Activated CD4-positive, alpha-beta T cell treated with anti-CD3 and anti-CD28 coated beads for 24 hours (primary cell): ENCODE measurements at regions not wholly inside any gene's neighbourhood (a gene's known extent, or its start where the extent isn't known, plus 50 kb on each side); places are given as distances from the start of the nearest gene placed in this dataset.
"Not testable (repeated sequence)": the region's sequence is repeated elsewhere in the genome, so short reads cannot be mapped to it uniquely, and the experiment has no call there.

Experiments
- DNase-seq, 2 donors: peaks; one replicate each; pipeline ENCODE4 v3.0.0-alpha.2; 2020; ENCODE audit warnings: low read depth in 2 of 2

DNA sequence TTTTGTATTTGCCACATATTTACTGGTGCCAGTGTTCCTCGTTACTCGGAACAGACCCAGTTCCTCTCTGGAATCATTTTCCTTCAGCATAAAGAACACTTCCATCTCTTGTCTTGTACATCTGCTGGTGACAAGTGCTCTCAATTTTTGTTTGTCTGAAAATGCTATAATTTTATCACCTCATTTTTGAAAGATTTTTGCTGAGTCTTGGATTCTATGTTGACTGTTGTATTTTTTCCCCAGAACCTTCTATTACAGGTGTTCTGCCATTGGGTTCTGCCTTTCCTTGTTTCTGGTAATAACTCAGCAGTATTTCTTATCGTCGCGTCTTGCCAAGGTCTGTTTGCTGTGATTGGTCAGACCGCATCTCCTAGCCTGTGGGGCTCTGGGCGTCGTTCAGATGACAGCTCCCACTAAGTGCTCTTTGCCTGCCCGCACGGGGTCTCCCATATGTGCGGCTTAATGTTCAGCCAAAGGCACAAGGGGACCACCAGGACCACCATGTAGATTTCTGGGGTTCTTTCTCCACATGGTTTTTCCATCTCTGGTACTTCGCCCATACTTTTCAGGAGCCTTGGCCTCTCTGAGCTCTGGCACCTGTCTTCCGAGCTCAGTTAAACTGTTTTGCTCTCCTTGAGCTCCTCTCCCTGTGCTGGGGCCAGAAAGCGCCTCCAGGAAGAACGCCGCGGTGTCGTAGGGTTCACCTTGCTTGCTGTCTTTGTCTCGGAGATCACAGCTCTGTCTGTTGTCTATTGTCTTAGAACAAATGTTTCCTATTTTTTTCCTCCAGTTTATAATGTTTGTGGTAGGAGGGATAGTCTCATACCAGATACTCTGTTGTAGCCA, 80.0 kb downstream of the METRNL start:
- no peak for DNase-seq

- no peak for DNase-seq
These were observed 81.3 kb downstream of the METRNL start for GRCh38 chr17:83160443-83161297.

GRCh38 chr17:83161298-83162034, 82.1 kb downstream of the METRNL start:
- no peak for DNase-seq

DNA sequence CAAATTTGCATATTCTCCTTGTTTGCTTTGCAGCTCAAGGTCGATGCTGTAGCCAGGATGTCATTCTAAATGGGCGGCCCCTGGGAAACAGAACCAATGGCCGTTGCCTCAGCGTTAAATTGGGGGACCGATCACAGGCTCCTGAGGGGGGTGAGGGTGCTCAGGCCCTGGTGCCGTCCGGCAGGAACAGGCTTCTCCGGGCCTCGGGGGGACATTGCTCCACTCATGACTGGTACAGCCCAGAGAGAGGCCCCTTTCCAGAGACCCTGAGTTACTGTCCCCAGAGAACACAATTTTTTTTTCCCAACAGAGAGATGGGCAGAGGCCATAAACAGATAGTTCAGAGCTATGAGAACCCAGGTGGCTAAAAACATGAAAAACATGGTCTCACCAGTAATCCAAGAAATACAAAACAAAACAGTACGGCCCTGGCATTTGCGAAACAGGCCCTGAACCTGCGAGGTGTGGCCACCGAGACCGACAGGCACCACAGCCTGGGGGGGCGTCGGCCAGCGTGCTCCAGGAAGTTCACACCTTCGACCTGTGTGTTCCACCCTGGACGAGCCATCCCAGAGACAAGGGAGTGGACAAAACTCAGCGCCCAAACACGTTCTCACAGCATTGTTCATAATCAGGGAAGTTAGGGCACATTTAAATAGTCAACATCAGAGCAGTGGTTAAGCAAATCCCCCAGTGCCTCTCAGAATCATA, 82.8 kb downstream of the METRNL start:
- DNase-seq, result no peak

DNA sequence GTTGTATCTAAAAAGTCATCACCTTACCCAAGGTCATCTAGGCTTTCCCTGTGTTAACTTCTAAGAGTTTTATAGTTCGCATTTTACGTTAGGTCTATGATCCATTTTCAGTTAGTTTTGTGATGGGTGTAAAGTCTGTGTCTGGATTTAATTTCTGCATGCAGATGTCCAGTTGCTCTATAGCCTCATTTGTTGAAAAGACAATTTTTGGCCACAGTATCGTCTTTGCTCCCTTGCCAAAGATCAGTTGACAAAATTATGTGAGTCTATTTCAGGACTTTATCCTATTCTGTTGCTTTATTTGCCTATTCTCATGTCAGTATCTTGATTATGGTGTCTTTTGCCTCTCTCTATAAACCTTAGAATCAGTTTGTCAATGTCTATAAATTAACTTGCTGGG, 85.1 kb downstream of the METRNL start:
- no peak for DNase-seq

DNA sequence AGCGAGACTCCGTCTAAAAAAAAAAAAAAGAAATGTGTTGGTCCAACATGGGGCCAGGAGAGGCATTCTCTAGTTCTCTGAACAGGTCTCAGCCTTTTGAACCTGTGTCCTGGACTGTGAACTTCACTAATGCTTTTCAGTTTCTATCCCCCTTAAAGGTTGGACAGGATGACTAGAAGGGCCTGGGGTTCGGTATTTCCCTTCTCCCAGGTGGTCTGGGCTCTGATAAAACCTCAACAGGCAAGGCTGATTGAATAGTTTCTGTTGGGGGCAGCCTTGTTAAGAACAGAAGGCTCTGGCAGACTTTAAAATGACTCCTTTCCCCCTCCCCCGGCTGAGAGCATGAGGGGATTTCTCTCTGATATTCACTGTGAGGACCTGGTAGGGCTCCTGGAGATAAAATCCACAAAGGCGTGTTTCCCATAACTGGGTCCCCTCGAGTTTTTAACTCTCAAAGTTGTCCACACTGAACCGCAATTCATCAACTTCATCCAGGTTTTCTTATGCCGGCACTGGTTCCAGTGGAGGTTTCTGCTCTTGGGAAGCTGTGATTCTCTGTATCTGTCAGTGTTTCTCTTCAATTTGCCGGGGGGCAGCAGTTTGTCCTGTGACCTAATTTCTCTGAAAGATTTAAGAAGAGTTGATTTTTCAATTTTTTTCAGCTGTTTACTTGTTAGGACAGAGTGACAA, 91.3 kb downstream of the METRNL start:
- no peak for DNase-seq

- no peak for DNase-seq
These were observed 92.3 kb downstream of the METRNL start for GRCh38 chr17:83171661-83172060.

- not testable (repeated sequence) for DNase-seq
These were observed 92.7 kb downstream of the METRNL start for GRCh38 chr17:83172099-83172498.

DNA sequence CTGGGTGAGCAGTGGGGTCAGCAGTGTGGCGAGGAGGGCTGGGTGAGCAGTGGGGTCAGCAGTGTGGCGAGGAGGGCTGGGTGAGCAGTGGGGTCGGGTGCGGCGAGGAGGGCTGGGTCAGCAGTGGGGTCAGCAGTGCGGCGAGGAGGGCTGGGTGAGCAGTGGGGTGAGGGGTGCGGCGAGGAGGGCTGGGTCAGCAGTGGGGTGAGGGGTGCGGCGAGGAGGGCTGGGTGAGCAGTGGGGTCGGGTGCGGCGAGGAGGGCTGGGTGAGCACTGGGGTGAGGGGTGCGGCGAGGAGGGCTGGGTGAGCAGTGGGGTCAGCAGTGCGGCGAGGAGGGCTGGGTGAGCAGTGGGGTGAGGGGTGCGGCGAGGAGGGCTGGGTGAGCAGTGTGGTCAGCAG, 93.2 kb downstream of the METRNL start:
- not testable (repeated sequence) for DNase-seq

DNA sequence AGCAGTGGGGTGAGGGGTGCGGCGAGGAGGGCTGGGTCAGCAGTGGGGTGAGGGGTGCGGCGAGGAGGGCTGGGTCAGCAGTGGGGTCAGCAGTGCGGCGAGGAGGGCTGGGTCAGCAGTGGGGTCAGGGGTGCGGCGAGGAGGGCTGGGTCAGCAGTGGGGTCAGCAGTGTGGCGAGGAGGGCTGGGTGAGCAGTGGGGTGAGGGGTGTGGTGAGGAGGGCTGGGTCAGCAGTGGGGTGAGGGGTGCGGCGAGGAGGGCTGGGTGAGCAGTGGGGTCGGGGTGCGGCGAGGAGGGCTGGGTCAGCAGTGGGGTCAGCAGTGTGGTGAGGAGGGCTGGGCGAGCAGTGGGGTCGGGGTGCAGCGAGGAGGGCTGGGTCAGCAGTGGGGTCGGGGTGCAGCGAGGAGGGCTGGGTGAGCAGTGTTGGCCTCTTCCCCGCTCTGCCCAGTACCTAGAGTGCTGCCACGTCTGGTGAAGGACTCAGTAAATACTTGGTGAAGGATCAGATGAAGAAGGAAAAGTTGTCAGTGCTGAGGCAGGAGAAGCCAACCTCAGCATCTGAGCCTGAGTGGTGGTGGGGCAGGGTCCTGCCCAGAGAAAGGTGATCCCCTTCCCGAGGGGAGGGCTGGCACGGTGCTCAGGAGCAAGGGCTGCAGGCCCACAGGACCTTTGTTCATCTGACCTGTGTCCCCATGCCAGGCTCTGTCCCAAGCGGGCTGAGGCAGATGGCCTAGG, 93.9 kb downstream of the METRNL start:
- not testable (repeated sequence) for DNase-seq

GRCh38 chr17:83173914-83174361, 94.5 kb downstream of the METRNL start:
- no peak for DNase-seq

DNA sequence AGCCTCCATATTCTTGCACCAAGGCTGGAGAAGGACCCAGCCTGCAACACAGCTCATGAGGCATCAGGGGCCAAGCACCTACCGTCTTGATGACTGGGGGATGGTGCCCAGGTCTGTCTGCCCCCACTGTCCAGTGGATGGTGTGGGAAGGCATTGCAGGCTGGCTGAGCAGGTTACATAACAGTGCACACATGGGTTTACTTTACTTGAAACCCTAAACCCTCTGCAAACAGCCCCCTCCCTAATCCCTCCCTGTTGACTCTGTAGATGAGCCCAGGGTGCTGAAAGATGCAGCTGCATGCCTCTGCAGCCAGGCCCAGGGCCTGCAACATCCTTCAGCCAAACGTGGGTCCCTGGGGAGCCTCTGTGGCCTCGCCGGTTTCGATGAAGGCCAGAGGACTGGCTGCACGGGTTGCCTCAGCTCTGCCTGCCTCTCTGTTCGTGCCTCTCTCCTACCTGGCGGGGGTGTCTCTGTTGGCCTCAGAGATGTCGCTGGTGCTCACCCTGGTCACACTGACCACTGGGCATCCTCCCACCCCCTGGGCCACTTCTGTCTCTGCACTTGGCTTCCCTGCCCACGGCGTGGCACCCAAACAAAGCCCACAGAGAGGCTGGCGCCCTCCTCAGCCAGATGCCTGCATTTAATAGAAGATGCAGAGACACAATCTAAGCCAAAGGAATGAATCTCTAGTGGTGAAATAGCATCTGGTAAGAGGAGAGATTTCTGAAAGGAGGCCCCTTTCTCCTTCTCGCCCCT, 95.1 kb downstream of the METRNL start:
- no peak for DNase-seq

- DNase-seq, result no peak
These were observed 95.9 kb downstream of the METRNL start for GRCh38 chr17:83175119-83175821.

DNA sequence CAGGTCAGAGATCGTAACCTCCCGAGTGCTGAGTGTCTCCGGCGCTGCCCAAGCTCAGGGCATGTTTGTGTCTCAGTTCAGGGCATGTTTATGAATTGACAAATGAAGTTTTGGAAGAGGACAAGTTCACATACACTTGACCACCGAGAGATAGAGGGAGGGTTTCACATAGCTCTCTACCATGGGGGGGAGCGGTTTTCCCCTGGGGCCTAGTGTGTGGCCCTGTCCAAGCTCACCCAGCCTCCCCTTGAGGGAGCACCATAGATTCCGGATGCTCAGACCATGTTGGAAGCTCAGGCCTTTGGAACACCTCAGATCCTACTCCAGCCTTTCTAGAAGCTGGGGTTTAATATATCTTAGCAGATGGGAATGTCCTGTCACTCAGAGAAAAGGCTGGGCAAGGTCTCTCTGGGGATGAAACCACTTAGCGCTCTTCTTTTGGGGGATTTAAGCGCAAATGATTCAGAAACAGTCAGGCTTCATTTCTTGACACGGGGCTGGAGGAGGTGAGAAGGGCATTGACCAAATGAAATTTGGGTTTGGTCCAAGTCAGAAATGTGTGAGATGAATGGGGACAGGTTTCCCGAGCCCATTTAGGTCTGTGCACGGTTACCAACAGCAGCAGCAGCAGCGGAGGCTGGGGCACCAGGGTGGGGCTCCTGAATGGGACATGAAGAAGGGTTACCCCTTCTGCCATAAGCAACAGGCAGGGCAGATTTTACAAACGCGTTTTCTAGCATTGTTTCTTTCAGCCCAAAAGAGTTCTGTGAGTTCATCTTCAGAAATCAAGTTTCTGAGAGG, 96.6 kb downstream of the METRNL start:
- DNase-seq, result no peak

DNA sequence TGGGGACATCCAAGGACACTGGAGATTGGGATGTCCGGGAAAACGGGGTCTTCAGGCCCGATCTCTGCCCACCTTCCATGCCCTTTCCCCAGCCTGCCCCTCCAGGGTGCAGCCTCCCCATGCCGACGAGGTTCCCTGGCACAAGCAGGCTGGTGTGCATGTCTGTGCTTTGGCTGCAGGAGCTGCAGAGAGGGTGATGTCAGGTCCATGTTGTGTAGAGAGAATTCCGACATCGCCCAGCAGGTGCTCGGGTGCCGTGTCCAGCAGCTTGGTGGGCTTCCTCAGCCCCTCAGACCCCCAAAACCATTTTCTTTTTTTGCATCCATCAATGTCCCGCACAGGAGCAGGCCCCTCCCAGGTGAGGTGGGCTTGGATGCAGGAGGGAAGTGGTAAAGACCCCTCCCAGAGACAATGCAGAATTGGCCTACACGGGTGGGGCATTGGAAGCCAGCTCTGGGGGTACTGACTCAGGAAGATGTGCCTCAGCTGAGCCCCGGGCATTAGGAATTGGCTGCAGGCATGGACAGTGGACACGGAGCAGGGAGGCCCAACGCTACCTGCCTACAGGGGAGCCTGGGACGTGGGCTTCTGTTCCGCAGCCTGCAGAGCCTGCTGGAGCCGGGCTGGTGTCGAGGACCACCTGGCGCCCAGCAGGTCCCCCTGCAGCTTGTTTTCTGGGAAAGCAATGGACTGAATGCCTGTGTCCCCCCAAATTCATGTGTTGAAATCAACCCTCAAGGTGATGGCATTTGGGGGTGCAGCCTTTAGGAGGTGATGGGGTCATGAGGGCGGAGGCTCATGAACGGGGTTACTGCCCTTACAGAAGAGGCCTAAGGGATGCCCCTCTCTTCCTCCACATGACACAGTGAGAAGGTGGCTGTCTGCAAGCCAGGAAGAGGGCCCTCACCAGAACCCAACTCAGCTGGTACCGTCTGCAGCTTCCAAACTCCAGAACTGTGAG, 97.5 kb downstream of the METRNL start:
- no peak for DNase-seq

DNA sequence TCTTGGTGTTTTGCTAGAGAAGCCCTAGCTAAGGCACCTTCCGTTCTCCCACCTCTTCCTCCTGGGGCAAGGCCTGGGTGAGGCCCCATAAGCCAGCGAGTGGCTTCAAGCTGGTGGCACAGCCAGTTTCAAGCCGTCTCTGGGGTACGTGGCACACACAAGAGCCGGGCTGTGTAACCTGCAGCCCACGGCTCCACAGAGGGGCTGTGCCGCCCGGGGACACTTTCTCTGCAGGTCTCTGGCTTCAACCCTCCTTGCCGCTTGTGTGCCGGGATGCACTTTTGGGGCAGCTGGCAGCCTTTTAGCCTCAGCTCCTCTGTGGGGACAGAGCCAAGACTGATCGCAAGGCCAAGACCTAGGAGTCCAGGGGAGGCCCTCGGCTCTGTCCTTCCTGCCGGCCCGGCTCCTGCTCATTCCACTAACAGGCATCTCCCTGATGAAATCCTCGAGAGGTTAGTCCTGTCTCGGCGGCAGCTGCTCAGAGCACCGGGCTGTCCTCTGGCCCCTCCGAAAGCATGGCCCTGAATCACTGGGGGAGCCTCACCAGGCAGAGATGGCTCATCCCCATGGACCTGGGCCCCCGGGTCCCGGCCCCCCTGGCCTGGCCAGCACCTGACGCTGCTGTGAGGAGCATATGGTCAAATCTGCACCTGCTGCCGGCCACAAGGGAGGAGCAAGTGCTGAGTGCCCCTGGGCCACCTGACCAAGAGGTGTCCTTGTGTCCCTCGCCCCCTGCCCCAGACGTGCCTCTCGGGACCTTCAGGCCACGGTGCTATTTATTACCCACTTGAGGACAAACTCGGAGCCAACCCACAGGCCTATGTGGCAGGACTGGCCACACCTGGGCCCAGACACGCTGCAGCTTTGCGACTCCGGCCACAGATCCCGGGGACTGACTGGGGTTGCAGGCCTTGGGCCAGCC, 98.5 kb downstream of the METRNL start:
- no peak for DNase-seq
